ENCODE measurements at regions not wholly inside any gene's neighbourhood (a gene's known extent, or its start where the extent isn't known, plus 50 kb on each side); places are given as distances from the start of the nearest gene placed in this dataset.

DNA sequence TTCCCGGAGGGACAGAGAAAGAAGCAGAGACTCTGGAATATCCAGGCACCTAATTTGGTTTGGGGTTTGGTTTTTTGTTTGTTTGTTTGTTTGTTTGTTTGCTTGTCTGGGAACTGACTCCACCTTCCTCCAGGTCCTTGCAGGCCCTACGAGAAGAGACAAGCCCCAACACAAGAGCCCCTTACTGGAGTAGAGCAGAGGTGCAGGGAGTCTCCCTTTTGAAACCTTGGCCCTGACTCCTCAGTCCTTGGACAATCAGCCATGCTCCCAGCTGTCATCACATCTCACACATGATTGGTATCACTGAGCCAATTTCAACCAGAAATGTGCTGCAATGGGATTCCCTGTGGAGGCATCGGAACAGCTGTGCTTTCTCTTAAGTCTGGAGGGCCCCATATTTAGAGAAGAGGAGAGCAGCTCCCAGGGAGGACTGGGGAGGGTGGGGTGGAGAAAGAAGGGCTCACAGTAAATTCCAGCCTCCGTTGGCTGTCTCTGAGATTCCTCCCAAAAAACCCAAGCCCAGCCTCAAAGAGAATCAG is 279.9 kb upstream of the NCKAP5 start:
- peaks cover 8% of the 10 kb centered on the region for H3K4me1 ChIP-seq (ENCODE audit: insufficient read depth, low read length, poor library complexity, severe bottlenecking)
- TF ChIP-seq EZH2 (IDR thresholded peaks at IDR 0.05; ENCODE audit: borderline replicate concordance, low read depth, low read length, poor library complexity, severe bottlenecking) = no peak
- TF ChIP-seq, protein P1, sequence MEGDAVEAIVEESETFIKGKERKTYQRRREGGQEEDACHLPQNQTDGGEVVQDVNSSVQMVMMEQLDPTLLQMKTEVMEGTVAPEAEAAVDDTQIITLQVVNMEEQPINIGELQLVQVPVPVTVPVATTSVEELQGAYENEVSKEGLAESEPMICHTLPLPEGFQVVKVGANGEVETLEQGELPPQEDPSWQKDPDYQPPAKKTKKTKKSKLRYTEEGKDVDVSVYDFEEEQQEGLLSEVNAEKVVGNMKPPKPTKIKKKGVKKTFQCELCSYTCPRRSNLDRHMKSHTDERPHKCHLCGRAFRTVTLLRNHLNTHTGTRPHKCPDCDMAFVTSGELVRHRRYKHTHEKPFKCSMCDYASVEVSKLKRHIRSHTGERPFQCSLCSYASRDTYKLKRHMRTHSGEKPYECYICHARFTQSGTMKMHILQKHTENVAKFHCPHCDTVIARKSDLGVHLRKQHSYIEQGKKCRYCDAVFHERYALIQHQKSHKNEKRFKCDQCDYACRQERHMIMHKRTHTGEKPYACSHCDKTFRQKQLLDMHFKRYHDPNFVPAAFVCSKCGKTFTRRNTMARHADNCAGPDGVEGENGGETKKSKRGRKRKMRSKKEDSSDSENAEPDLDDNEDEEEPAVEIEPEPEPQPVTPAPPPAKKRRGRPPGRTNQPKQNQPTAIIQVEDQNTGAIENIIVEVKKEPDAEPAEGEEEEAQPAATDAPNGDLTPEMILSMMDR (conservative IDR thresholded peaks at IDR 0.05; ENCODE audit: low read depth, low read length) = no peak
- no peak overlapping the region for H3K27ac ChIP-seq (ENCODE audit: low read depth, low read length, poor library complexity, severe bottlenecking)
- ChIA-PET POLR2A (ENCODE audit: low non-redundant PET) (no interaction called here), CTCF (no interaction called here)
- H3K36me3 ChIP-seq (ENCODE audit: insufficient read depth, low read length, poor library complexity, severe bottlenecking) = no peaks in the 10 kb centered on the region
- DNase-seq (ENCODE audit: low spot score) = no peak
- no peak overlapping the region for H3K4me3 ChIP-seq (ENCODE audit: low read depth, low read length, poor library complexity, severe bottlenecking)
- no peaks in the 10 kb centered on the region for H3K9me3 ChIP-seq (ENCODE audit: low read depth, low read length, poor library complexity, severe bottlenecking)
- H3K27me3 ChIP-seq (replicated peaks; ENCODE audit: insufficient read depth, low read depth, low read length, poor library complexity) = no peaks in the 10 kb centered on the region
- no TSS peak for BruUV-seq (replicated peaks)
- intact Hi-C loops (cut with micrococcal nuclease; ENCODE audit: unreplicated experiment) = loop anchor here (10.0 kb wide), 3 partner anchors 1173 to 1573 kb away; partner anchors contain the start of gene LYPD1

DNA sequence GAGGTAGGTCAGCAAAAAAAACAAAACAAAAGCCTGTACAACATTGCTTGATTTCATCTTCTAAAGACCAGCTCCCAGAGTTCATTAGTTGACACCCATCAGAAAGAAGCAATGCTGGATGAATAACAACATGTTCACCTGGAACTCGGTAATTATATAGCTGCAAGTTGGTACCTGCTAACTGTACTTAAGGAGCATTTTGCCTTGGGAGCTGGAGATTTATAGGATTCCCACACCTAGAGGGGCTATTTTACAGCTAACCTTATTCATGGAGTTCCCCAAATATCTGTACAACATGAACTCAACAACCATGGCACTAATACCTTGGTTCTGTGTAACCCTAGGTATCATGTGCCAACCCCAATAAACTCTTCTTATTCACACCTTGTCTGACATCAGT is 281.1 kb upstream of the NCKAP5 start:
- H3K36me3 ChIP-seq (ENCODE audit: insufficient read depth, low read length, poor library complexity, severe bottlenecking) = no peaks in the 10 kb centered on the region
- TF ChIP-seq EZH2 (IDR thresholded peaks at IDR 0.05; ENCODE audit: borderline replicate concordance, low read depth, low read length, poor library complexity, severe bottlenecking) = no peak
- TF ChIP-seq, protein P1 (conservative IDR thresholded peaks at IDR 0.05; ENCODE audit: low read depth, low read length) = no peak
- no peak for DNase-seq (ENCODE audit: low spot score)
- no peak overlapping the region for H3K4me3 ChIP-seq (ENCODE audit: low read depth, low read length, poor library complexity, severe bottlenecking)
- intact Hi-C loops (cut with micrococcal nuclease; ENCODE audit: unreplicated experiment) = loop anchor here (10.0 kb wide), 3 partner anchors 1175 to 1575 kb away; partner anchors contain the start of gene LYPD1
- no peak overlapping the region for H3K27ac ChIP-seq (ENCODE audit: low read depth, low read length, poor library complexity, severe bottlenecking)
- H3K4me1 ChIP-seq (ENCODE audit: insufficient read depth, low read length, poor library complexity, severe bottlenecking) = no peaks in the 10 kb centered on the region
- no TSS peak for BruUV-seq (replicated peaks)
- POLR2A ChIA-PET (ENCODE audit: low non-redundant PET) = no interaction called here
- H3K9me3 ChIP-seq (ENCODE audit: low read depth, low read length, poor library complexity, severe bottlenecking) = no peaks in the 10 kb centered on the region
- CTCF ChIA-PET = no interaction called here
- H3K27me3 ChIP-seq (replicated peaks; ENCODE audit: insufficient read depth, low read depth, low read length, poor library complexity) = no peaks in the 10 kb centered on the region

DNA sequence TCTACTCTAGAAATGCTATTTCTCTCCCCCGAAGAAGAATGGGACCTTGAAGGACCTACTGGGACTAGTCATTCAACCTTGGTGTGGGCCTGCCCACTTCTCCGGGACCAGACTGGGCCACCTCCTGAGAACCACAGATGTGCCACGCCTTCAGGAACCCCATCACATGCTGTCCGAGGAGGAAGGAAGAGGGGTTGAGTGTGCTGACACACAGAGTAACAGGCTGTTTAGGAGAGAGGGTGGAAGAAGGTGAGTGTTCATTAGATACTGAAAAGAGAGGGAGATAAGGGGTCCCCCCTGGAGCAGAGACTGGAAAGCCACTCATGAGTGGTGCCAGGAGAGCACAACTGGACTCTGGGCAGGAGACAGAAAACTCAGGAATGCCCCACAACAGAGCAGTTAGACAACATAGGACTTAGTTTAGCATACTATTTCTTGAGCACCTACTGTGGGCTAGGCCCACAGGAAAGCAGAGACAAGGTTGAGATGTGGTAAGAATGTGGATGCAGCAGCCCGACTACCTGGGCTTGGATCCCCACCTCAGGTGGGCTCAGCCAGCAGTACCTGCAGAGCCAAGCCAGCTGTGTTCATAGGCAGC is 286.4 kb upstream of the NCKAP5 start:
- H3K36me3 ChIP-seq (ENCODE audit: insufficient read depth, low read length, poor library complexity, severe bottlenecking) = no peaks in the 10 kb centered on the region
- POLR2A ChIA-PET (ENCODE audit: low non-redundant PET) = interaction anchor here (0.7 kb wide), 1 partner anchor 27 kb away, joined by 3 read pairs; no protein-coding TSS in a partner anchor
- no peak overlapping the region for H3K4me3 ChIP-seq (ENCODE audit: low read depth, low read length, poor library complexity, severe bottlenecking)
- no peak overlapping the region for H3K27ac ChIP-seq (ENCODE audit: low read depth, low read length, poor library complexity, severe bottlenecking)
- intact Hi-C loops (cut with micrococcal nuclease; ENCODE audit: unreplicated experiment) = no loop called here
- no TSS peak for BruUV-seq (replicated peaks)
- H3K4me1 ChIP-seq (ENCODE audit: insufficient read depth, low read length, poor library complexity, severe bottlenecking) = no peaks in the 10 kb centered on the region
- TF ChIP-seq EZH2 (IDR thresholded peaks at IDR 0.05; ENCODE audit: borderline replicate concordance, low read depth, low read length, poor library complexity, severe bottlenecking) = no peak
- TF ChIP-seq, protein P1 (conservative IDR thresholded peaks at IDR 0.05; ENCODE audit: low read depth, low read length) = no peak
- no peaks in the 10 kb centered on the region for H3K27me3 ChIP-seq (replicated peaks; ENCODE audit: insufficient read depth, low read depth, low read length, poor library complexity)
- CTCF ChIA-PET = no interaction called here
- H3K9me3 ChIP-seq (ENCODE audit: low read depth, low read length, poor library complexity, severe bottlenecking) = no peaks in the 10 kb centered on the region
- DNase-seq (ENCODE audit: low spot score) = no peak

Measured in A673 (cell line).